SK-N-SH treated with all-trans-retinoic acid at 6 μM for 48 hours (cell line): ENCODE measurements at regions not wholly inside any gene's neighbourhood (a gene's known extent, or its start where the extent isn't known, plus 50 kb on each side); places are given as distances from the start of the nearest gene placed in this dataset.

Experiments used
- ATAC-seq: fragments of 200-7000 bp; cut with Tn5 transposase; 3 replicates; pipeline ENCODE4 v1.9.1; 2020; ENCODE audit warnings: mild to moderate bottlenecking, moderate library complexity
- ARNTL ChIP-seq: fragments of 450-650 bp; formaldehyde crosslinking; IDR thresholded peaks from 2 replicates; pipeline ENCODE4 v1.5.0; 2020; ENCODE audit warnings: low read depth, mild to moderate bottlenecking, moderate library complexity, borderline replicate concordance
- BACH2 ChIP-seq: fragments of 250-450 bp; sonication (Bioruptor Pico); IDR thresholded peaks from 2 replicates; pipeline ENCODE4 v1.9.0; 2021; ENCODE audit warnings: mild to moderate bottlenecking, borderline replicate concordance
- CREB5 ChIP-seq: fragments of 250-450 bp; sonication (Bioruptor Pico); IDR thresholded peaks from 2 replicates; pipeline ENCODE4 v1.5.1; 2020; ENCODE audit warnings: low read depth, mild to moderate bottlenecking, moderate library complexity
- CSDC2 ChIP-seq: fragments of 250-450 bp; sonication (Bioruptor Pico); IDR thresholded peaks from 2 replicates; pipeline ENCODE4 v1.5.0; 2020; ENCODE audit warnings: mild to moderate bottlenecking, moderate library complexity
- ESRRG ChIP-seq: fragments of 250-450 bp; sonication (Bioruptor Pico); IDR thresholded peaks from 2 replicates; pipeline ENCODE4 v1.6.1; 2021; ENCODE audit warnings: mild to moderate bottlenecking
- GLIS3 ChIP-seq: fragments of 250-450 bp; sonication (Bioruptor Pico); IDR thresholded peaks from 2 replicates; pipeline ENCODE4 v1.5.0; 2020; ENCODE audit warnings: mild to moderate bottlenecking, moderate library complexity
- ISL1 ChIP-seq: fragments of 250-450 bp; sonication (Bioruptor Pico); IDR thresholded peaks from 2 replicates; pipeline ENCODE4 v2.1.2; 2022; ENCODE audit warnings: mild to moderate bottlenecking, moderate library complexity
- OSR1 ChIP-seq: fragments of 250-450 bp; sonication (Bioruptor Pico); IDR thresholded peaks from 2 replicates; pipeline ENCODE4 v1.8.0; 2022; ENCODE audit warnings: moderate library complexity, mild to moderate bottlenecking, inconsistent platforms
- POU6F1 ChIP-seq: fragments of 250-450 bp; sonication (Bioruptor Pico); IDR thresholded peaks from 2 replicates; pipeline ENCODE4 v1.8.0; 2021; ENCODE audit warnings: low read depth, mild to moderate bottlenecking, moderate library complexity, borderline replicate concordance
- RARB ChIP-seq: fragments of 250-450 bp; sonication (Bioruptor Pico); IDR thresholded peaks from 2 replicates; pipeline ENCODE4 v1.8.0; 2021; ENCODE audit warnings: mild to moderate bottlenecking, moderate library complexity
- SNAI2 ChIP-seq: fragments of 250-450 bp; sonication (Bioruptor Pico); IDR thresholded peaks from 2 replicates; pipeline ENCODE4 v1.5.0; 2020; ENCODE audit warnings: mild to moderate bottlenecking, moderate library complexity
- TCF4 ChIP-seq: fragments of 250-450 bp; sonication (Bioruptor Pico); IDR thresholded peaks from 2 replicates; pipeline ENCODE4 v1.8.0; 2021; ENCODE audit warnings: mild to moderate bottlenecking, moderate library complexity, borderline replicate concordance
- TOX ChIP-seq: fragments of 250-450 bp; sonication (Bioruptor Pico); IDR thresholded peaks from 2 replicates; pipeline ENCODE4 v1.8.0; 2021; ENCODE audit warnings: mild to moderate bottlenecking, moderate library complexity, borderline replicate concordance
- ZC3H10 ChIP-seq: fragments of 250-450 bp; sonication (Bioruptor Pico); IDR thresholded peaks from 2 replicates; pipeline ENCODE4 v1.5.1; 2021; ENCODE audit warnings: mild to moderate bottlenecking, moderate library complexity
- ZFP3 ChIP-seq: fragments of 250-450 bp; sonication (Bioruptor Pico); IDR thresholded peaks from 2 replicates; pipeline ENCODE4 v1.5.0; 2020; ENCODE audit warnings: mild to moderate bottlenecking, moderate library complexity
- ZFP30 ChIP-seq: fragments of 450-650 bp; formaldehyde crosslinking; IDR thresholded peaks from 2 replicates; pipeline ENCODE4 v1.5.0; 2022; ENCODE audit warnings: mild to moderate bottlenecking, moderate library complexity
- ZNF565 ChIP-seq: fragments of 450-650 bp; formaldehyde crosslinking; conservative IDR thresholded peaks from 2 replicates; pipeline ENCODE4 v1.5.0; 2020; ENCODE audit warnings: low read depth, mild to moderate bottlenecking, moderate library complexity
- ZNF70 ChIP-seq: fragments of 450-650 bp; formaldehyde crosslinking; IDR thresholded peaks from 2 replicates; pipeline ENCODE4 v1.5.0; 2020; ENCODE audit warnings: mild to moderate bottlenecking, moderate library complexity
- ZNF8 ChIP-seq: fragments of 450-650 bp; formaldehyde crosslinking; IDR thresholded peaks from 2 replicates; pipeline ENCODE4 v1.5.0; 2020; ENCODE audit warnings: mild to moderate bottlenecking, moderate library complexity
- TF ChIP-seq, protein P1 (sequence below): fragments of 250-450 bp; sonication (Bioruptor Pico); IDR thresholded peaks from 2 replicates; pipeline ENCODE4 v1.5.0; 2020; ENCODE audit warnings: mild to moderate bottlenecking, moderate library complexity

DNA sequence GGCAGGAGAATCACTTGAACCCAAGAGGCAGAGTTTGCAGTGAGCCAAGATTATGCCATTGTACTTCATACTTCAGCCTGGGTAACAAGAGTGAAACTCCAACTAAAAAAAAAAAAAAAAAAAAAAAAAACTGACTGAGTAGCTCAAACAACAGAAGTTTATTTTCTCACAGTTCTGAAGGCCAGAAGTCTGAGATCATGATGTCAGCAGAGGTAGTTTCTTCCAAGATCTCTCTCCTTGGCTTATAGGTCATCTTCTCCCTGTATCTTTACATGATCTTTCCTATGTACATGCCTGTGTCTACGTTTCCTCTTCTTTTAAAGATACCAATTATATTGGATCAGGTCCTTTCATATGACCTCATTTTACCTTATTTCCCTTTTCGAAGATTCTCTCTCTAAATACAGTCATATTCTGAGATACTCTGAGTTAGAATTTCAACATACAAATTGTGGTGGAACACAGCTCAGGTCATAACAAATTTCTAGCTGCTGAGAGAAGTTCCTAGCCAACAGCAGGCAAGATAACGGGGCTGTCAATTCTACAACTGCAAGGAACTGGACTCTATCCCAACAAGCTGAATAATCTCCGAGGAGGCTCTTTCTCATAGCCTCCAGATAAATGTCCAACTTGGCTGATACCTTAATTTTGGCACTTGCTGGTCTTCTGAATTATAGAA lies 187.7 kb upstream of the ADAMTS5 start:
- ATAC-seq, result no peak
- TF ChIP-seq TOX (CRISPR knock-in tag) (no peak), ZC3H10 (CRISPR knock-in tag) (no peak), ESRRG (CRISPR knock-in tag) (no peak), GLIS3 (no peak), BACH2 (no peak)

DNA sequence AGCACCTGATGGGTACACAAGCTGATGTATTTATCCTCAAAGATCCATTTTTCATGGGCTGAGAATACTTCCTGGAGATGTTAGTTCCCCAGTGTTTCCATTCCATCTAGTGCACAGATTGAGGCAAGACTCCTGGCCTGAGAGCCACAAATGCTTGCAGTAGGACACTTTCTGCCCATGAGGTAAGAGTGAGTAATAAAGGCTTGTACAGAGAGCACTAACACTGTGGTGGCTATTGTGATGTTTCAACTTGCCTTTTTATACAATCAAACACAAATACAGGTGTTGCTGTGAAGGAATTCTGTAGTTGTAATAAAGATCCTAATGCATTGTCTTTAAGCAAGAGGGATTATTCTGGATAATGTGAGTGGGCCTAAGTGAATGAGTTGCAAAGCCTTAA lies 186.1 kb upstream of the ADAMTS5 start:
- no peak for TF ChIP-seq ARNTL (CRISPR knock-in tag)
- TF ChIP-seq CSDC2, result no peak
- no peak for TF ChIP-seq CREB5 (CRISPR knock-in tag)
- TF ChIP-seq ESRRG (CRISPR knock-in tag), result no peak
- no peak for TF ChIP-seq ZNF565 (CRISPR knock-in tag)
- no peak for TF ChIP-seq SNAI2 (CRISPR knock-in tag)
- no peak for ATAC-seq

DNA sequence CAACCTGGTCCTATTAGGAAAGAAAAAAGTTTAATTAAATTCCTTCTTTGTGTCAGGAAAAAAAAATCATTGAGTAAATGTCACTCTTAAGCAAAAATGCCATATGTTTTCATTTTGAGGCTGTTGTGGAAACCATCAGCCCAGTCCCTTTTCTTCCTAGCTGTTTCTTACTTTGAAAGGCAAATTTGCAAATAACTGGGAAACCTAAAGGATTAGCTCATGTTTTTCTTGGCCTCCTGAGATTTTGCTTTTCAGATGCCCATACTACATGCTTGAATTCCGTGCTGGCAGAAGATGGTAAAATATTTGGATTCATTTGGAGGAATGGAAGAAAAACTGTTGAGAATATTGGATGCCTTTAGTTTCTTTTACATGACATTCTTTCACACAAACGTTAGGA lies 182.1 kb upstream of the ADAMTS5 start:
- peak; percentile 61; the same call in 2 of the 3 replicates for ATAC-seq
- TF ChIP-seq POU6F1 (no peak), ESRRG (CRISPR knock-in tag) (no peak), SNAI2 (CRISPR knock-in tag) (no peak), TOX (CRISPR knock-in tag) (no peak), TCF4 (CRISPR knock-in tag) (no peak), RARB (CRISPR knock-in tag) (no peak), ISL1 (CRISPR knock-in tag) (peak; percentile 76), OSR1 (CRISPR knock-in tag) (no peak)
- TF ChIP-seq, protein P1, sequence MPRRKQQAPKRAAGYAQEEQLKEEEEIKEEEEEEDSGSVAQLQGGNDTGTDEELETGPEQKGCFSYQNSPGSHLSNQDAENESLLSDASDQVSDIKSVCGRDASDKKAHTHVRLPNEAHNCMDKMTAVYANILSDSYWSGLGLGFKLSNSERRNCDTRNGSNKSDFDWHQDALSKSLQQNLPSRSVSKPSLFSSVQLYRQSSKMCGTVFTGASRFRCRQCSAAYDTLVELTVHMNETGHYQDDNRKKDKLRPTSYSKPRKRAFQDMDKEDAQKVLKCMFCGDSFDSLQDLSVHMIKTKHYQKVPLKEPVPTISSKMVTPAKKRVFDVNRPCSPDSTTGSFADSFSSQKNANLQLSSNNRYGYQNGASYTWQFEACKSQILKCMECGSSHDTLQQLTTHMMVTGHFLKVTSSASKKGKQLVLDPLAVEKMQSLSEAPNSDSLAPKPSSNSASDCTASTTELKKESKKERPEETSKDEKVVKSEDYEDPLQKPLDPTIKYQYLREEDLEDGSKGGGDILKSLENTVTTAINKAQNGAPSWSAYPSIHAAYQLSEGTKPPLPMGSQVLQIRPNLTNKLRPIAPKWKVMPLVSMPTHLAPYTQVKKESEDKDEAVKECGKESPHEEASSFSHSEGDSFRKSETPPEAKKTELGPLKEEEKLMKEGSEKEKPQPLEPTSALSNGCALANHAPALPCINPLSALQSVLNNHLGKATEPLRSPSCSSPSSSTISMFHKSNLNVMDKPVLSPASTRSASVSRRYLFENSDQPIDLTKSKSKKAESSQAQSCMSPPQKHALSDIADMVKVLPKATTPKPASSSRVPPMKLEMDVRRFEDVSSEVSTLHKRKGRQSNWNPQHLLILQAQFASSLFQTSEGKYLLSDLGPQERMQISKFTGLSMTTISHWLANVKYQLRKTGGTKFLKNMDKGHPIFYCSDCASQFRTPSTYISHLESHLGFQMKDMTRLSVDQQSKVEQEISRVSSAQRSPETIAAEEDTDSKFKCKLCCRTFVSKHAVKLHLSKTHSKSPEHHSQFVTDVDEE (CRISPR knock-in tag), result no peak

DNA sequence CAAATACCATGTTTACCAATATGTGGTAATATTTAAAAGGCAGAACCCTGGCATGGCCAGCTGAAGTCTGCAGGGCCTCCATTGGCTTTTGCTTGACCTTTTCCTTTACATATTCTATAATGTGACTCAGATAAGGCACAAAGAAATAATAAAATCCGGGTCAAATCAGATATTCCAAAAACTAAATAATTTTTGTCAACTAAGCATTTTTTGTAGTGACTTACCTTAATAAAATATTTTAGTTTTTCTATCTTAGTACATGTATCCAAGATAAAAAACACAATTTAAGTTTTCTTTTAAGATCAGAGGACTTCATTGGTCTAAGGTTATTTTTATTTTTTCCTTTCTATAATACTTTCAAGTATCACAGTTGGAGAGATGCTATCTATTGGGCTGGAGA lies 179.4 kb upstream of the ADAMTS5 start:
- no peak for ATAC-seq
- TF ChIP-seq ZNF8 (CRISPR knock-in tag) (no peak), ZNF70 (CRISPR knock-in tag) (no peak), ISL1 (CRISPR knock-in tag) (no peak), GLIS3 (no peak), ZFP3 (CRISPR knock-in tag) (no peak), CREB5 (CRISPR knock-in tag) (no peak), ZFP30 (CRISPR knock-in tag) (no peak), POU6F1 (no peak), BACH2 (no peak), ARNTL (CRISPR knock-in tag) (no peak), CSDC2 (no peak), ZC3H10 (CRISPR knock-in tag) (no peak), OSR1 (CRISPR knock-in tag) (no peak)
